Chondrocyte (in vitro differentiated cells): ENCODE measurements at regions not wholly inside any gene's neighbourhood (a gene's known extent, or its start where the extent isn't known, plus 50 kb on each side); places are given as distances from the start of the nearest gene placed in this dataset.

Experiments used
- DNase-seq: peaks from one replicate; pipeline ENCODE4 v3.0.0; 2021; ENCODE audit warnings: mixed read lengths, low spot score
- H3K27ac Mint-ChIP-seq: one replicate; pipeline ENCODE4 v1.8.0; 2021; ENCODE audit warnings: mild to moderate bottlenecking, moderate library complexity, mixed read lengths; ENCODE audit not compliant: unreplicated experiment
- H3K27me3 Mint-ChIP-seq: 2 replicates; pipeline ENCODE4 v1.8.0; 2021; ENCODE audit warnings: low read depth, mixed read lengths
- H3K36me3 Mint-ChIP-seq: 2 replicates; pipeline ENCODE4 v1.8.0; 2021; ENCODE audit warnings: low read depth, mixed read lengths
- H3K4me1 Mint-ChIP-seq: 2 replicates; pipeline ENCODE4 v1.8.0; 2021; ENCODE audit warnings: low read depth, mild to moderate bottlenecking, mixed read lengths
- H3K4me3 Mint-ChIP-seq: one replicate; pipeline ENCODE4 v1.8.0; 2021; ENCODE audit warnings: mild to moderate bottlenecking, moderate library complexity, mixed read lengths; ENCODE audit not compliant: unreplicated experiment
- H3K9me3 Mint-ChIP-seq: 2 replicates; pipeline ENCODE4 v1.8.0; 2021; ENCODE audit warnings: low read depth, mixed read lengths
- TF ChIP-seq, protein P1 (sequence below): fragments of 200-600 bp; sonication (generic); IDR thresholded peaks from 2 replicates; pipeline ENCODE4 v1.5.0; 2021; ENCODE audit warnings: antibody characterized with exemption, mild to moderate bottlenecking, moderate library complexity

DNA sequence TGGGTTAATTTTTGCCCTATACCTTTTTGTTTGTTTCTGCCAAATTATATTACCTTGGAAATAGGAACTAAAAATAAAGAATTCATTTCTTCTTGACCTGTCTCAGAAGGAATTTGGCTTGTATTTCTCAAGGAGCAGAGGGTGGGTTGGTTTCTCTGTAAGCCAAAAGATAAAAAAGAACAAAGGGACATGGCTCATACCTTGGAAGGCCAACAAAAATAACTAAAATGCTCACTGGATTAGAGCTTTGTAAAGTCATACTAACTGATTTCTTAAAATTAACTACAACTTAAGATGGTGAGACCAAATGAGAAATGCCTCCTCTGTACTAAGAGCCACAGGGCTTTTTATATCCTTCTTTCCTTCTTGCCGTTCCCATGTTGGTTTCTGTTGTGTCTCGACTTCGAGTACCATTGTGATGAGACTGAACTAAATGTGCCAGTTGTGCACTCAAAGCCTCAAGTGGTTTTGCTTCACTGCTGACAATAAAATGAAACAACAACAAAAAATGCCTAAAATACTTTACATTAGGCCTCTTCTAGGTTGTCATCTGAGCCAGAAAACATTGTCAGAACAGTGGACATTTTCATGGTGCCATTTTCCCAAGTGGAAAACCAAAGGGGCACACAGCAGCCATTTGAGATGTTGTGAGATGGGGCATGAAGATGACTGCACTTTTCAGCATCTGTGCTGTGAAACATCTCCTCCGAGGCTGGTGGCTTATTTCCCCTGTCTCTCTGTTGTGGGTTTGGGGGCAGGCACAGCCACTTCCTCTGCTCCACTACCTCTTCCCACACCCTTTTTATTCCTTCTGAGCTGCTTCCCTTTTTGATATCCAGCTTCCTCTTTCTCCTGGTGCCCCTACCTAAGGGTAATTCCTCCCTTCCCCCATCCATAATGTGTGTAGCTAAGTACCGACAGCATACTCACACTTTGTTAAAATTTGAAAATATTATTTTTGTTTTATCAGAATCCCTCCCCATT, 51.8 kb upstream of the AGR3 start:
- Mint-ChIP-seq H3K4me1 (peaks cover 5% of the 10 kb centered on the region), H3K4me3 (no peak overlapping the region), H3K9me3 (no peaks in the 10 kb centered on the region), H3K27me3 (no peaks in the 10 kb centered on the region), H3K36me3 (no peaks in the 10 kb centered on the region), H3K27ac (no peak overlapping the region)
- TF ChIP-seq, protein P1, sequence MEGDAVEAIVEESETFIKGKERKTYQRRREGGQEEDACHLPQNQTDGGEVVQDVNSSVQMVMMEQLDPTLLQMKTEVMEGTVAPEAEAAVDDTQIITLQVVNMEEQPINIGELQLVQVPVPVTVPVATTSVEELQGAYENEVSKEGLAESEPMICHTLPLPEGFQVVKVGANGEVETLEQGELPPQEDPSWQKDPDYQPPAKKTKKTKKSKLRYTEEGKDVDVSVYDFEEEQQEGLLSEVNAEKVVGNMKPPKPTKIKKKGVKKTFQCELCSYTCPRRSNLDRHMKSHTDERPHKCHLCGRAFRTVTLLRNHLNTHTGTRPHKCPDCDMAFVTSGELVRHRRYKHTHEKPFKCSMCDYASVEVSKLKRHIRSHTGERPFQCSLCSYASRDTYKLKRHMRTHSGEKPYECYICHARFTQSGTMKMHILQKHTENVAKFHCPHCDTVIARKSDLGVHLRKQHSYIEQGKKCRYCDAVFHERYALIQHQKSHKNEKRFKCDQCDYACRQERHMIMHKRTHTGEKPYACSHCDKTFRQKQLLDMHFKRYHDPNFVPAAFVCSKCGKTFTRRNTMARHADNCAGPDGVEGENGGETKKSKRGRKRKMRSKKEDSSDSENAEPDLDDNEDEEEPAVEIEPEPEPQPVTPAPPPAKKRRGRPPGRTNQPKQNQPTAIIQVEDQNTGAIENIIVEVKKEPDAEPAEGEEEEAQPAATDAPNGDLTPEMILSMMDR, result no peak
- DNase-seq, result no peak

DNA sequence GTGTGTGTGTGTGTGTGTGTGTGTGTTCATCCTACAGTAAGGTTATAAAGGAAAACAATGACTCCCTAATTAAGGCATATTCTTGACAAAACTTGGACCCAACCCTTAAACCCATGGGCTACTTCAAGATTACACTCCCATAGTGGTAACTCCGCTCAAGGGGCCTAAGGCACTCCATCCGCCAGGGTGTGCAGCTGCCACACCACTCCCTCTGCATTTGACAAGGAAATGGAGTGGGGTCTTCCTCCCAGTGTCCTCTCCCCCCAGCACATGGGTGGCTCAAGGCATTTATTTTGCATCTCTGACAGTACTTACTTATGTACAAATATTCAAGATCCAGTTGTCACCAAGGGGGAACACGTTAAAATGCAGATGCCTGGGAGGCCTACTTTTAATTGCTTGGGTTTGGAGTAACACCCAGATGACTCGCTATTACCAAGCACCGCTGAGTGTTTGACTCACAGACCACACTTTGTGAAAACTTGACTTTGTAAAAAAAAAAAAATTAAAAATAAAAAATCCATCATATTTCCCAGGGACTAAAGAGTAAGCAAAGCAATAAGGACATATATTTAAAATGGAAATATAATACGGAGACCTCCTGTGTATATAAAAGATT, 53.0 kb upstream of the AGR3 start:
- no peak overlapping the region for H3K27ac Mint-ChIP-seq
- H3K4me3 Mint-ChIP-seq, result no peak overlapping the region
- no peaks in the 10 kb centered on the region for H3K36me3 Mint-ChIP-seq
- H3K27me3 Mint-ChIP-seq, result no peaks in the 10 kb centered on the region
- H3K4me1 Mint-ChIP-seq, result peaks cover 5% of the 10 kb centered on the region
- TF ChIP-seq, protein P1, result no peak
- no peak for DNase-seq
- H3K9me3 Mint-ChIP-seq, result no peaks in the 10 kb centered on the region

DNA sequence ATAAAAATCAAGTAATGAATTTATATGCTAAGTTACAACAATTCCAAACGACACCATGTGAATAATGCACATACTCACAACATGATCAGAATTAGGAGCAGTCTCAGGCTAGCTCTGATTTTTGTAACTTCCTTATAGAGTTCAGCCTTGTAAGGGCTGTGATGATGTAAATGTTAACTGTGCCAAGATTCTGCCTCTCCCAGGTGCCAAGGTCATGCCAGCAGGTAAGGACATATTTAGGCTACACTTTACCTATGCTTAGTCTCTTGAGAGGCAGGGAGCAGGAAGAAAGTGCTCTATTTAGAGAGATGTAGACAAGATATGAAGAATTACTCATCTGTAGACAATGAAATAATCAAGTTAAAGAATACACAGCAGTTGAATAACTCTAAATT, 53.6 kb upstream of the AGR3 start:
- H3K27ac Mint-ChIP-seq, result no peak overlapping the region
- H3K9me3 Mint-ChIP-seq, result no peaks in the 10 kb centered on the region
- TF ChIP-seq, protein P1, result no peak
- no peaks in the 10 kb centered on the region for H3K36me3 Mint-ChIP-seq
- no peak for DNase-seq
- no peaks in the 10 kb centered on the region for H3K27me3 Mint-ChIP-seq
- peaks cover 5% of the 10 kb centered on the region for H3K4me1 Mint-ChIP-seq
- H3K4me3 Mint-ChIP-seq, result no peak overlapping the region

DNA sequence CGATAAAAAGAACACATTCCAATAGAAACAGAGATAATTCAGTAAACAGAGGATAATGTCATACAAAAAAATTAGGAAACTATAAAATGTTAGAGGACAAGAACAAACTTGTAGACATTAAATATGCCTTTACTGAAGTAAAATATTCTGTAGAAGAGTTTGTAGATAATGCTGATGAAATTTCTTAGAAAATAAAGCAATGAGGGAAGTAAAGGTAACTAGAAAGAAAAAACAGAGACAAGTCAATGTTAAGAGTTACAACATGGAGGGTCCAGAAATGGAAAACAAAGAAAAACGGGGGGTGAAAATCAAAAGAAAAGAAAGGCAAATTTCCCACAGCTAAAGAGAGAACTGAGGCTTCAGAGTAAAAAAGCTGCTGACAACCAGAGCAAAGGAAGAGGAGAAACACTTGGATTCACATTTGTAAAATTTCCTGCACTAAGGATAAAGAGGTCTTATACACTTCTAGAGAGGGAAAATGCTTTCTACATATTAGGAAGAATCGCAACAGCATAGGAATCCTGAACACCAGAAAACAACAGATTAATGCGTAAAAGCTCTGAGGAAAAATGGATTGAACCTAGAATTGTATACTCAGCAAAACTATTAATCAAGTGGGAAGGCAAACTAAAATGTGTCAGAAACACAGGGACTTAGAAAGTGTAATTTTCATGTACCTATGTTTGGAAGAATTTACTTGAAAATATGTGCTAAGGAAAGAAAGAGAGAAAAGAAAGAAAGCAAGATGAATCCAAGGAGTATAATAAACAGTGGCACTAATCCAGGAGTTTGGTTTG, 55.0 kb upstream of the AGR3 start:
- Mint-ChIP-seq H3K27me3 (no peaks in the 10 kb centered on the region), H3K4me1 (peaks cover 5% of the 10 kb centered on the region), H3K36me3 (no peaks in the 10 kb centered on the region), H3K9me3 (no peaks in the 10 kb centered on the region), H3K27ac (no peak overlapping the region), H3K4me3 (no peak overlapping the region)
- no peak for DNase-seq
- TF ChIP-seq, protein P1, result no peak

DNA sequence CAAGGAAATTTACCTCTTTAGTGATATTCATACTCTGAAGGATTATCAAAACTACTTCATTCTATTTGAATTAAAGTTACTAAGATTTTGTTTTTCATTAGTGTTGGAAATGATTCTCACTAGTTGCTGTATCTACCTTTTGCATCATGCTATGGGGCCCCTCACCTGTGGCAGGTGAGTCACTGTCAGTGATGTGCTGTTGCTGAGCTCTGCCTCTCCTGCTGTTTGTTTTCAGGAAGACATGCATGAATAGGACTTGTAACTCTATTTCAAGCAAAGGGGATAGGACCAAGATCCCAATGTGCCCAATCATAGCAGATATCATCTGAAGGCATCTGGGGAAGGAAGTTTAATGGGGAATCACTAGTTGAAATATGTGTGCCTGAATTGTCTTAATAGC, 57.4 kb upstream of the AGR3 start:
- Mint-ChIP-seq H3K4me1 (no peaks in the 10 kb centered on the region), H3K9me3 (peaks cover 4% of the 10 kb centered on the region), H3K4me3 (no peak overlapping the region), H3K36me3 (no peaks in the 10 kb centered on the region), H3K27me3 (no peaks in the 10 kb centered on the region), H3K27ac (no peak overlapping the region)
- DNase-seq, result no peak
- TF ChIP-seq, protein P1, result no peak
